OCI-LY1 (cell line): ENCODE measurements at regions not wholly inside any gene's neighbourhood (a gene's known extent, or its start where the extent isn't known, plus 50 kb on each side); places are given as distances from the start of the nearest gene placed in this dataset.

ENCODE experiments used
- H2AFZ ChIP-seq: fragments of 200-600 bp; sonication (generic), shearing (Covaris generic); 2 replicates; pipeline ENCODE4 v1.6.0; 2014; ENCODE audit warnings: antibody characterized with exemption, mild to moderate bottlenecking, low read length
- H3F3A ChIP-seq: fragments of 200-600 bp; sonication (generic), shearing (Covaris generic); 2 replicates; pipeline ENCODE4 v1.6.0; 2014; ENCODE audit warnings: mild to moderate bottlenecking, antibody characterized with exemption, low read length, moderate library complexity; ENCODE audit not compliant: insufficient read depth
- H3K27ac ChIP-seq: fragments of 200-600 bp; sonication (generic); 2 replicates; pipeline ENCODE4 v1.5.1; 2014; ENCODE audit warnings: low read length, mixed run types, mild to moderate bottlenecking, low read depth; ENCODE audit not compliant: poor library complexity, severe bottlenecking
- H3K27me3 ChIP-seq: fragments of 200-600 bp; sonication (generic); 2 replicates; pipeline ENCODE4 v1.6.0; 2014; ENCODE audit warnings: antibody characterized with exemption, mild to moderate bottlenecking, low read length, moderate library complexity; ENCODE audit not compliant: insufficient read depth
- H3K36me3 ChIP-seq: fragments of 200-600 bp; sonication (generic); 2 replicates; pipeline ENCODE4 v1.6.1; 2014; ENCODE audit warnings: mild to moderate bottlenecking, antibody characterized with exemption, low read length, moderate library complexity, mixed read lengths; ENCODE audit not compliant: insufficient read depth
- H3K4me1 ChIP-seq: fragments of 200-600 bp; sonication (generic); 2 replicates; pipeline ENCODE4 v1.5.1; 2014; ENCODE audit warnings: mild to moderate bottlenecking, low read length, moderate library complexity; ENCODE audit not compliant: insufficient read depth, severe bottlenecking
- H3K4me2 ChIP-seq: fragments of 200-600 bp; sonication (generic), shearing (Covaris generic); 2 replicates; pipeline ENCODE4 v1.6.1; 2014; ENCODE audit warnings: low read length
- H3K4me3 ChIP-seq: fragments of 200-600 bp; sonication (generic); 2 replicates; pipeline ENCODE4 v1.5.1; 2014; ENCODE audit warnings: low read length, low read depth, mild to moderate bottlenecking, mixed read lengths; ENCODE audit not compliant: poor library complexity, severe bottlenecking
- H3K79me2 ChIP-seq: fragments of 200-600 bp; shearing (Covaris generic); 2 replicates; pipeline ENCODE4 v1.6.1; 2016; ENCODE audit warnings: mixed run types, low read length, mixed read lengths; ENCODE audit not compliant: insufficient read depth
- H3K9ac ChIP-seq: fragments of 200-600 bp; sonication (generic), shearing (Covaris generic); 2 replicates; pipeline ENCODE4 v1.6.1; 2014; ENCODE audit warnings: mild to moderate bottlenecking, low read length, mixed read lengths
- H3K9me2 ChIP-seq: fragments of 200-600 bp; sonication (generic), shearing (Covaris generic); 2 replicates; pipeline ENCODE4 v1.6.1; 2014; ENCODE audit warnings: low read depth, mild to moderate bottlenecking, low read length, mixed read lengths
- H3K9me3 ChIP-seq: fragments of 200-600 bp; shearing (Covaris generic); 2 replicates; pipeline ENCODE4 v1.6.1; 2014; ENCODE audit warnings: low read length, mixed read lengths
- H4K20me1 ChIP-seq: fragments of 200-600 bp; sonication (generic), shearing (Covaris generic); 2 replicates; pipeline ENCODE4 v1.6.0; 2016; ENCODE audit warnings: mild to moderate bottlenecking, low read length; ENCODE audit not compliant: insufficient read depth
- EZH2 ChIP-seq: fragments of 200-600 bp; sonication (generic), shearing (Covaris generic); IDR thresholded peaks from 2 replicates; pipeline ENCODE4 v1.8.0; 2017; ENCODE audit warnings: borderline replicate concordance, mixed run types, mild to moderate bottlenecking, antibody characterized with exemption, low read length, moderate library complexity, mixed read lengths
- TF ChIP-seq, protein P1 (sequence below): fragments of 200-600 bp; sonication (generic), shearing (Covaris generic); IDR thresholded peaks from 2 replicates; pipeline ENCODE4 v1.5.1; 2017; ENCODE audit warnings: mild to moderate bottlenecking, antibody characterized with exemption, low read length, moderate library complexity, mixed read lengths

DNA sequence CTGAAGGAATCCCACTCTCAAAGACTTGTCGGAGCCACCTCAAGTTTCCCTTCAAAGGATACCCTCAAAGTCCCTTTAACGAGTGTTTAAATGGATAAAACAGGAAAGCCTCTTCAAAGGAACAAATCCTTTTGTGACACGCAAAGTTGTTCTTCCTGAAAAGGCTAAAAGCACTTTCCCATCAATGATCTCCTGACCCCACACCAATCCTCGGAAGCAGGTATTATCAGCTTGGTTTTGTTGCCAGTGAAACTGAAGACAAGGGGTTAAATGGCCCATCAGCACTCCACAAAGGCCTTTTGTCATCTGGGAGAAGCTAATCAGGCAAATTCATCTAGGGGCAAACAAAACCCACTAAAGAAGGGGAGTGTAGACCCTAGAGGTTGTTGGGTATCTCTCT is 418.0 kb upstream of the ID2 start:
- no peak for TF ChIP-seq EZH2
- TF ChIP-seq, protein P1, sequence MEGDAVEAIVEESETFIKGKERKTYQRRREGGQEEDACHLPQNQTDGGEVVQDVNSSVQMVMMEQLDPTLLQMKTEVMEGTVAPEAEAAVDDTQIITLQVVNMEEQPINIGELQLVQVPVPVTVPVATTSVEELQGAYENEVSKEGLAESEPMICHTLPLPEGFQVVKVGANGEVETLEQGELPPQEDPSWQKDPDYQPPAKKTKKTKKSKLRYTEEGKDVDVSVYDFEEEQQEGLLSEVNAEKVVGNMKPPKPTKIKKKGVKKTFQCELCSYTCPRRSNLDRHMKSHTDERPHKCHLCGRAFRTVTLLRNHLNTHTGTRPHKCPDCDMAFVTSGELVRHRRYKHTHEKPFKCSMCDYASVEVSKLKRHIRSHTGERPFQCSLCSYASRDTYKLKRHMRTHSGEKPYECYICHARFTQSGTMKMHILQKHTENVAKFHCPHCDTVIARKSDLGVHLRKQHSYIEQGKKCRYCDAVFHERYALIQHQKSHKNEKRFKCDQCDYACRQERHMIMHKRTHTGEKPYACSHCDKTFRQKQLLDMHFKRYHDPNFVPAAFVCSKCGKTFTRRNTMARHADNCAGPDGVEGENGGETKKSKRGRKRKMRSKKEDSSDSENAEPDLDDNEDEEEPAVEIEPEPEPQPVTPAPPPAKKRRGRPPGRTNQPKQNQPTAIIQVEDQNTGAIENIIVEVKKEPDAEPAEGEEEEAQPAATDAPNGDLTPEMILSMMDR: no peak
- Histone ChIP-seq H3K4me3 (no peak overlapping the region), H3K27ac (no peak overlapping the region), H2AFZ (no peak overlapping the region), H3K4me1 (peaks cover 36% of the 10 kb centered on the region), H3K79me2 (no peaks in the 10 kb centered on the region), H3K4me2 (no peak overlapping the region), H3K9me2 (no peaks in the 10 kb centered on the region), H3K9me3 (no peaks in the 10 kb centered on the region), H3K36me3 (no peaks in the 10 kb centered on the region), H3K27me3 (no peaks in the 10 kb centered on the region), H3F3A (no peaks in the 10 kb centered on the region), H4K20me1 (no peaks in the 10 kb centered on the region), H3K9ac (no peak overlapping the region)

DNA sequence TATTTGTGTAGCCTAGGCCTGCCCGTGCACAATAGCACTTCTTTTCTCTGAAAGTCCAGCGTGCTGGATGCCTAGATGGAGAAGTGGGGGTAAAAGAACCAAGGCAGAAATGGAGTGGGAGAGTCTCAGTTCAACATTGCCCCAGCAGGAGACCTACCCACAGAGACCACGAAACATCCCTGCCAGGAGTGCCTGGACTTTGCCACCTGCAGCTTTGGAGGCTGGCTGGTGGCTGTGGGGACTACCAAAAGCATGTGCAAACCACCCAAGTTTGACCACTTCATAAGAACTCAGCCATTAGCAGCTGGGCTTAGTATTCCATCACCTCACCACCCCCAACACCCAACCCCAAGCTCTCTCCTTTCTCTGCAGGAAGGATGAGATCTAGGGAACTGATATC is 416.9 kb upstream of the ID2 start:
- no peaks in the 10 kb centered on the region for H4K20me1 ChIP-seq
- H3K9ac ChIP-seq: no peak overlapping the region
- no peaks in the 10 kb centered on the region for H3K9me3 ChIP-seq
- H3K9me2 ChIP-seq: no peaks in the 10 kb centered on the region
- peaks cover 26% of the 10 kb centered on the region for H3K4me1 ChIP-seq
- H3K27me3 ChIP-seq: no peaks in the 10 kb centered on the region
- no peaks in the 10 kb centered on the region for H3K79me2 ChIP-seq
- H3K4me2 ChIP-seq: no peak overlapping the region
- no peak overlapping the region for H3K4me3 ChIP-seq
- no peak overlapping the region for H2AFZ ChIP-seq
- H3K27ac ChIP-seq: no peak overlapping the region
- H3F3A ChIP-seq: no peaks in the 10 kb centered on the region
- H3K36me3 ChIP-seq: no peaks in the 10 kb centered on the region
- TF ChIP-seq, protein P1: no peak
- TF ChIP-seq EZH2: no peak

DNA sequence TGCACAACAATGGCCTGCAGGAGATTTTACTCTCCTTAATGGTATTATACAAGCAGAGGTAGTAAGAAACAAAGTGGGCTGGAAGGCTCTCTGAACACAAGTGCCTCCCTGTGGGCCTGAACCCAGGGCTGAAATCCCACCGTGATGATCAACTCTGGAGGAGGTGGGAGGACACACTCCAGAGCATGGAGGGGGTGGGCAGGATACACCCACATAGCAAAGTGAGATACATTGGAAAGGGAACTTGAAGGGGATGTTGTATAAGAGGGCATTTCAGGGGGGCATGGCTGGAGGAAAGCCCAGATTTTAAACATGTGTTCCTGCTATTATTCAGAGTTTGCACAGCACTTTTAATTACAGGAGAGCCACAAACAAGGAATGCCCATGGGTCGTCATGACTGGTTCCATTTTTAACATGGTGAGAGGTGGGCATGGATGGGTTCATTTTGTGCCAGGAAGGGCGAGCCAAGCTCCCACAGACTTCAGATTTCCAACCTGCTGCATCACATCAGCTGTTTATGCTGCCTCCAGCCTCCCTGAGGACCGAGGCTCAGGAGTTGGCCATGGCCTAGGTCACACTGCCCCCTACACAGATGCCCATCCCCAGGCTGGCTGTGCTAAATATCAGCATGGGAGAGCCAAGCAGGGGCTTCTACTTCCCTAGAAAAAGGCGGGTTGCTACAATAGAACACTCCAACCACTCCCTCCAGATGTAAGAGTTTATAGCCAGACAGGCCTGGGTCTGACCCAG is 416.2 kb upstream of the ID2 start:
- no peak overlapping the region for H3K9ac ChIP-seq
- H3K27me3 ChIP-seq: no peaks in the 10 kb centered on the region
- H3K9me3 ChIP-seq: no peaks in the 10 kb centered on the region
- no peak overlapping the region for H2AFZ ChIP-seq
- H3K9me2 ChIP-seq: no peaks in the 10 kb centered on the region
- TF ChIP-seq, protein P1: no peak
- TF ChIP-seq EZH2: no peak
- peaks cover 19% of the 10 kb centered on the region for H3K4me1 ChIP-seq
- H3K27ac ChIP-seq: no peak overlapping the region
- no peak overlapping the region for H3K4me2 ChIP-seq
- H3K36me3 ChIP-seq: no peaks in the 10 kb centered on the region
- no peaks in the 10 kb centered on the region for H4K20me1 ChIP-seq
- H3K79me2 ChIP-seq: no peaks in the 10 kb centered on the region
- H3F3A ChIP-seq: no peaks in the 10 kb centered on the region
- no peak overlapping the region for H3K4me3 ChIP-seq
